GM19043 (cell line): ENCODE measurements at regions not wholly inside any gene's neighbourhood (a gene's known extent, or its start where the extent isn't known, plus 50 kb on each side); places are given as distances from the start of the nearest gene placed in this dataset.

Experiments used
- ATAC-seq: cut with Tn5 transposase; IDR thresholded peaks from one replicate; pipeline ENCODE4 v1.9.1; 2021; ENCODE audit warnings: low read depth; ENCODE audit not compliant: unreplicated experiment

- no peak for ATAC-seq
Measured at GRCh38 chr12:66045506-66045905, 85.0 kb downstream of the LLPH start.

GRCh38 chr12:66044731-66045130 is 85.8 kb downstream of the LLPH start:
- ATAC-seq, result no peak

- no peak for ATAC-seq
Measured at GRCh38 chr12:66043035-66043434, 87.5 kb downstream of the LLPH start.

- no peak for ATAC-seq
Measured at GRCh38 chr12:66041651-66042363, 88.7 kb downstream of the LLPH start.

GRCh38 chr12:66036317-66036716 is 94.2 kb downstream of the LLPH start:
- no peak for ATAC-seq

- no peak for ATAC-seq
Measured at GRCh38 chr12:66035288-66035966, 95.1 kb downstream of the LLPH start.

GRCh38 chr12:66033151-66033550 is 97.4 kb downstream of the LLPH start:
- ATAC-seq, result no peak

- ATAC-seq, result no peak
Measured at GRCh38 chr12:66032739-66033138, 97.8 kb downstream of the LLPH start.

- no peak for ATAC-seq
Measured at GRCh38 chr12:66030217-66030781, 100.3 kb downstream of the LLPH start.

- ATAC-seq, result no peak
Measured at GRCh38 chr12:66028390-66028789, 102.2 kb downstream of the LLPH start.

- ATAC-seq, result no peak
Measured at GRCh38 chr12:66025477-66025876, 105.1 kb downstream of the LLPH start.

- no peak for ATAC-seq
Measured at GRCh38 chr12:66024949-66025348, 105.6 kb downstream of the LLPH start.

GRCh38 chr12:66020481-66020880 is 110.1 kb downstream of the LLPH start:
- no peak for ATAC-seq

- no peak for ATAC-seq
Measured at GRCh38 chr12:66017736-66018135, 112.8 kb downstream of the LLPH start.
